Cardiac septum (tissue), 1 donor: ENCODE measurements at regions not wholly inside any gene's neighbourhood (a gene's known extent, or its start where the extent isn't known, plus 50 kb on each side); places are given as distances from the start of the nearest gene placed in this dataset.
"Not testable (repeated sequence)": the region's sequence is repeated elsewhere in the genome, so short reads cannot be mapped to it uniquely, and the experiment has no call there.

Source experiments
- DNase-seq: peaks from one replicate; pipeline ENCODE4 v3.0.0-alpha.2; 2020; ENCODE audit warnings: low spot score
- intact Hi-C: fragments of 100-400 bp; cut with DNase I; formaldehyde crosslinking; loops from one replicate; pipeline ENCODE4 v1.14.0; 2022
- donor health status: DM: no; HTN: no; CAD: no.

DNA sequence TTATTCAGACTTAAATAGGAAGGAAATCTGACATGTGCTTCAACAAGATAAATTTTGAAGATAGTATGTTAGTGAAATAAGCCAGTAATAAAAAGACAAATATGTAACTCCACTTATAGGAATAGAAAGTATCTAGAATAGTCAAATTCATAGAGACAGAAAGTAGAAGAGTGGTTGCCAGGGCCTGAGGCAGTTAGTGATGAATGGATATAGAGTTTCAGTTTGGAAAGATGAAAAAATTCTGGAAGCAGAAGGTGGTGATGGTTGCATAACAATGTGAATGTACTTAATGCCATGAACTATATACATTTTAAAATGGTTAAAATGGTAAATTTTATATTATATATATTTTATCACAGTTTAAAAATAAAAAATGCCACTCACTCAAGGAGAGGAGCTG, 54.3 kb downstream of the HAND2 start:
- intact Hi-C loops, result no loop called here
- DNase-seq, result no peak

DNA sequence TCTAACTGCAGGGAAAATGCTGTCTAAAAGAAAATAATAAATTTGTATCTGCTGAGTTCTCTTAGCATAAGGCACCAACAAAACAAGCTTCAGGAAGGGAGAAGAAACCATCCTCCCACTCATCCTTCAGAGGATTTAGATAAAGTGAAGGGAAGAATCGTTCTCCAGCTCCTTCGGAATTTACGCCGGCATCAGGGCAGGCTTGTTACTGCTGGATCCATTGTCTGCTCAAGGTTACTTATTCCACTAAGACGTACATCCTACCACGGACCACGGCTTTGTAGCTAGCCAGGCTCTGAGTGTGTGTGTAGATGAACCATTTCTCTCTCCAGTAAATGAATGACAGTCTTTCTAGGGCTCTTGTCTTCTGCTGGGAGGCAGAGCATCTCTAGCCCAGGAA, 60.4 kb downstream of the HAND2 start:
- intact Hi-C loops, result no loop called here
- no peak for DNase-seq

DNA sequence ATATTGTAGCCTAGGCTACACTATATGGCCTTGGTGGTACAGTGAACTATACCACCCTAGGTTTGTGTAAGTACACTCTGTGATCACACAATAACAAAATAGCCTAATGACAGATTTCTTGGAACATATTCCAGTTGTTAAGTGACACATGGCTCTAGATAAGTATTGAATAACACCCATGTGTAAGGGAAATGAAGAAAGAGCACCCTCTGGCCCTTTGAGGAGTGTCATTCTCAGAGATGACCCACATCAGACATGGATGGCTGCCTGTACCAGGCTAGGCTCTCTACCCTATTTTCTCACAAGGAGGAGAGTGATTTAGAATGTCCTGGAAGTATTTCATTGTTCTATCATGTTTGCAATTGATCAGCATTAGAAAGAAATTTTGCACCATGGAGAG, 61.7 kb downstream of the HAND2 start:
- intact Hi-C loops, result no loop called here
- no peak for DNase-seq

DNA sequence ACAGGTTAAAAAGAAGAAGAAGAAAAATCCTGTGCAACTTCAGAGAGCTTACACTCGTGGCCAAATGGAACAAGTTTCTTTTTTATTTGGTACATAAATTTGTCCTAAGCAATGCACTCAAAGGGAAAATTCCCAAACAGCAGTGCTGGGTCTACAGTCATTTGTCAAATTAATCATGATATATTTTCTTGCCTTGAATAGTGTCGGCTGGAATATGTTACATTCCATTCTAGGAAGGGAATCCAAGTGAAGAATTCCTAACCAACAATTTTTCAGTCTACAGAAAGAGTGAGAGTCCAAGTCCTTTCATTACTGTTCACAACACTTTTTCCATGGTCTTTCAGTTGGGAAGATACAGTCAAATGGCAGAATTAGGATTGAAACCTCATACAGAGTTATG, 63.9 kb downstream of the HAND2 start:
- intact Hi-C loops, result no loop called here
- no peak for DNase-seq

DNA sequence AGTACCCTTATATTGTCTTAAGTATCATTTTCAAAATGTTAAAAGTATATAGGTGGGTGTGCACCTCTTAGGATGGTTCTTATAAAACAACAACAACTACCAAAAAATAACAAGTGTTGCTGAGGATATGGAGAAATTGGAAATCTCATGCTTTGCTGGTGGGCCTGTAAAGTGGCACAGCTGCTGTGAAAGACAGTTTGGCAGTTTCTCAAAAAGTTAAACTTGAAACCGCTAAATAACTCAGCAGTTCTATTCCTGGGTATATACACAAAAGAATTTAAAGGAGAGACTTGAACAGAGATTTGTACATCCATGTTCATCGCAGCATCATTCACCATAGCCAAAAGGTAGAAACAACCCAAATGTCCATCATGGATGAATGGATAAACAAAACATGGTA, 65.5 kb downstream of the HAND2 start:
- intact Hi-C loops, result no loop called here
- no peak for DNase-seq

DNA sequence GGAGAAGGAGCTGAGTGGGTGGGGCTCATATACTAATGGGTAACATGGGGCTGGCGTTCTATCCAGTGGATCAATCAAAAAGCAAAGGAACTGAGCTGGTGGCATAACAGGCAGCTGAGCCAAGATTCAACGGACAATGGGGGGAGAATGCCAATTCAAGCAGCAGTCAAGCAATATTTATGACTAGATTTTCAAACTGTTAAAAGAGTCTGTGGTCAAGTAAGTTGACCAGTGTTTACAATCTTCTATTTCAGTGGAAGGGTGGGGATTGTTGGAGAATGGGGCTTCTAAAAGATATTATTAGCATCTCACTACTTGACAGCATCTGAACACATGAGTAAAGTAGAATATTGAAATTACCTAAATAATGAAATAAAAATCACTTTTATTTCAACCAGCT, 64.9 kb upstream of the SCRG1 start:
- intact Hi-C loops, result no loop called here
- DNase-seq, result no peak

DNA sequence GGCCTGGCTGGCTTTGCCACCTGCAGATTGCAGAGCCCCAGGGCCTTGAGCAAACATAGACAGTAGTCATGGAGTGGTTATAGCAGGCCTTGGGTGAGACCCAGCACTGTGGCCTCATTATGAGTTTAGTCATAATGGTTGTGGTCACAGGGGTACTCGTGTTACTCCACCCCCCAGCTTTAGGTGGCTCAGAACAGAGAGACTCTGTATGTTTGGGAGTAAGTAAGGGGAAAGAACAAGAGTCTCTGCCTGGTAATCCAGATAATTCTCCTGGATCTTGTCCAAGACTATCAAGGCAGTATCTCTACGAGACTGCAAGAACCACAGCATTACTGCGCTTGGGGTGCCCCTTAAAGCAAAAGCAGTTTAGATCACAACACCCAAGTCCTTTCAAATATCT, 62.3 kb upstream of the SCRG1 start:
- DNase-seq, result no peak
- intact Hi-C loops, result no loop called here

DNA sequence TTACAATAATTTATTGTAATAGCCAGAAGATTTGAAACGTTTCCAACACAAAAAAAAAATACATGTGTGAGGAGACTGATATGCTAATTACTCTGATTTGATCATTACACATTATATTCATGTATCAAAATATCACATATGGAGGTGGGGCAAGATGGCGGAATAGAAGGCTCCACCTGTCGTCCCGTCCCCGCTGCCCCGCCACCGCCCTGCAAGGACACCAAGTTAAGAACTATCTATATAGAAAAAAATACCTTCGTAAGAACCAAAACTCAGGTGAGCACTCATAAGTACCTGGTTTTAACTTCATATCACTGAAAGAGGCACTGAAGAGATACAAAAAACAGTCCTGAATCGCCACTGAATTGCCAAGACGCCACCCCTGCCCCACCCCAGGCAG, 60.9 kb upstream of the SCRG1 start:
- DNase-seq, result no peak
- intact Hi-C loops, result no loop called here

DNA sequence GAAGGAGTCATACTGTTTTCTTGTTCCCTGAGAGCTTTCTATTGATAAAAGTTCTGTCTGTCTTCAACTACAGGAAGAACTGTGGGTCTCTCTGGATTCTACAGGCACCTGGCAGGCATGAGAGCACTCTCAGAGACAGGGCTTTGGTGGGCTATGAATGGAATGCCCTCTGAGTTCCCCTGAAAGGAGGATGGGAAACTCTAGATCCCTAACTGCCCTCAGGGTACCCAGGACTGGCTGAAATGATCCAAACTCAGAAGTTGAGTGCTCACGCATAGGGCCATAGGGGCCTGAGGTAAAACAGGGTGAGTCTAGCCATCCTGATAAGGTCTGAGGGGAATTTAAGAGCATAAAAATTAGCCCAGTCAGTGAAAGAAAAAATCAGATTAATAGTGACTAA, 59.0 kb upstream of the SCRG1 start:
- no peak for DNase-seq
- intact Hi-C loops, result no loop called here

DNA sequence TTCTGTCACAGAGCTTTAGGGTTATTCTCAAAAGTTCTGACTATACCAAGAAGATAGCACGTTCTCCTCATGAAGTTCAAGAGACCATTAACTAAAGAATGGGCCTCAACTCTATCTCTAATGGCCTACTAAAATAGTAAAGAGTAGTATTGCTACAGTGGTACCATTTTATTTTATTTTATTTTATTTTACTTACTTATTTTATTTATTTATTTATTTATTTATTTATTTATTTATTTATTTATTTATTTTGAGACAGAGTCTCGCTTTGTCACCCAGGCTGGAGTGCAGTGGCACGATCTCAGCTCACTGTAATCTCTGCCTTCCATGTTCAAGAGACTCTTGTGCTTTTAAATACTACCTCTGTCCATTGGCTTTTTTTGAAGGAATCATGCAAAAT, 52.5 kb upstream of the SCRG1 start:
- DNase-seq, intact Hi-C loops: not testable (repeated sequence)

DNA sequence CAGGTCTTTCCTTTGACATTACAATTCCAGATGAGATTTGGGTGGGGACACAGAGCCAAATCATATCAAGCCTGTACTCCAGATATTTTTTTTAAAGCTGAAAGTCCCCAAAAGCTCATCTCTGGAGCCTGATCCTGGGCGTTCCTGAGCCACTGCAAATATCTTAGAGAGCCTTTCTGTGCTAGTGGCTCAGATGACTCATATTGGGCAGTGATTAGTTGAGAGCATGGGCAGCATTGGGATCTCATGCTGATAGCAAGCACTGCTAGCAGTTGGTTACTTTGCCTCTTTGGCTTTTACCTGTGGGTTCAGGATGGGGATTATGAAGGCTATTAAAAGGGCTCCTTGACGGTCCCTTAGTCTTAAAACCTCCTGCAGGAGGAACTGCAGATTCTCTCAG, 51.4 kb upstream of the SCRG1 start:
- no peak for DNase-seq
- intact Hi-C loops, result no loop called here

DNA sequence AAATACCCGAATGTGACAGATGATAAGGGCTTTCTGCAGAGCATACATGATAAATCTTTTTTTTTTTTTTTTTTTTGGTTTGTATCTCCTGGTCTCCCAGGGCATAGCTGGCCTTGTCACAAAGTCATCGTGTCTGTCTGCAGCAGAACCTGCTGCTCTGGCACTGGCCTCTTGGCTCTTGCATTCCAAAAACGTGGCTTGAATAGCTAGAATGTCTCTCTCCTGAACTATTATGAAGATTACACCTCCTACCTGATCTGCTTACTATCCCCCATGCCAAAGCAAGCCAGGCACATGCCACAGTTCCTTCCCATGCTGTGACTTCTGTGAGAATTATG, 50.4 kb upstream of the SCRG1 start:
- no peak for DNase-seq
- intact Hi-C loops, result loop anchor here (2.0 kb wide), 1 partner anchor 37 kb away; no protein-coding TSS in a partner anchor

DNA sequence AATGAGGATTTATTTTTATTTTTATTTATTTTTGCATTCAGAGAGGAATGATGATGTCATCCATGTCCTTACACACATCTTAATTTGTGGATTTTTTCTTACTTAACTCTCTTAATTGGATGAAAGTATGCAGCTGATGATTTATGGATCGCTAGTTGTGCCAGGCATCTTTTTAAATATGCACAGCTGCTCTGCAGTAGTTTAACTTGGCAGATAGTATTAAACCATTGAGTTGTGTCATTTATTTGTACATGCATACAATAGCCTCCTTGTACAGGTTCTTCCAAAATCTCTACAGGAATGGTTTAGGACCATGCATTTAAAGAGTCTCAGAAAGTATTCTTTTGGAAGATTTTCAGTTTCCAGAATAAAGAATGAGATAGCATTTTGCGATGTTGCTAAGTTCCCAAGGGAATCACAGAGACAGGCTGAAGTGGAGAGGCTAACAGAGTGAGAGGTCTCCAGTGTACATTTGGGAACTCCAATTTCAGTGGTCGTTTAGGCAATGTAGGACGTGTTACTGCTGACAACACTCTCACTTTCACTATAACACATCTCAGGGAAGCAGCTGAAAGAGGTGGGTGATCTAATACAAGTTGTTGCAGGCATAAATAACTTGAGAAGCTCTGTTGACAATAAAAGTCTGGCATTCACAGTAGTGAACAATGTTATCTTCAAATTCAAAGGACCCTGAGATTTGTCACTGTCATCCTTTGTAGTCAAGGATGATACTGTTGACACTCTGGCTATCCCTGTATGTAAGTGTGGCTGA, 49.9 kb upstream of the SCRG1 start:
- intact Hi-C loops, result loop anchor here (2.0 kb wide), 1 partner anchor 38 kb away; no protein-coding TSS in a partner anchor
- DNase-seq, result no peak
